22Rv1 (cell line): ENCODE measurements at regions not wholly inside any gene's neighbourhood (a gene's known extent, or its start where the extent isn't known, plus 50 kb on each side); places are given as distances from the start of the nearest gene placed in this dataset.

Experiments
- H3K27ac ChIP-seq: fragments of 450-650 bp; 2 replicates; pipeline ENCODE4 v1.5.1; 2017
- CTCF ChIP-seq: fragments of 450-650 bp; IDR thresholded peaks from 2 replicates; pipeline ENCODE4 v1.5.1; 2017; ENCODE audit warnings: mild to moderate bottlenecking
- ZFX ChIP-seq: fragments of 450-650 bp; IDR thresholded peaks from 2 replicates; pipeline ENCODE4 v1.6.1; 2017; ENCODE audit warnings: antibody characterized with exemption, borderline replicate concordance

DNA sequence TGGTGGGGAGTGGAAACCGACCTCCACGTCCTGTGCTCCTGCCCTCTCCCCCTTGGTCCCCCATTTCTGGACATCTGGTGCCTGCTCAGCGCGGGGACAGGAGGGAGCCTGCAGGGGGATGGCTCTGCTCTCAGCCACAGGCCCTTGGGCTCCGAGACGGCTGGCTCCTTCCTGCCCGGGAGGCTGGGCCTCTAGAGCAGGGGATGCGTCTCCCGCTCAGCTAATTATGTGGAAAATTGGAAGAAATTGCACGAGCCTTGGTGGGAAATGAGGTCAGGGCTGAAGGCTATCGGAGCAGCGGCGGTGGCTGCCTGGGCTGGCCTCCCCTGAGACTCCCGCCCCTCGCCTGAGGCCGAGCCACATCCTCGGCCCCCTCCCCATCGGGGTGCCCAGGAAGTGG, 154.6 kb upstream of the CIBAR2 start:
- TF ChIP-seq ZFX (no peak), CTCF (no peak)
- H3K27ac ChIP-seq: no peak overlapping the region

GRCh38 chr16:85267414-85267945, 155.2 kb upstream of the CIBAR2 start:
- no peak overlapping the region for H3K27ac ChIP-seq
- no peak for TF ChIP-seq CTCF
- no peak for TF ChIP-seq ZFX

- TF ChIP-seq CTCF: no peak
- no peak for TF ChIP-seq ZFX
- H3K27ac ChIP-seq: no peak overlapping the region
Observed at GRCh38 chr16:85269165-85269564, 156.9 kb upstream of the CIBAR2 start.

DNA sequence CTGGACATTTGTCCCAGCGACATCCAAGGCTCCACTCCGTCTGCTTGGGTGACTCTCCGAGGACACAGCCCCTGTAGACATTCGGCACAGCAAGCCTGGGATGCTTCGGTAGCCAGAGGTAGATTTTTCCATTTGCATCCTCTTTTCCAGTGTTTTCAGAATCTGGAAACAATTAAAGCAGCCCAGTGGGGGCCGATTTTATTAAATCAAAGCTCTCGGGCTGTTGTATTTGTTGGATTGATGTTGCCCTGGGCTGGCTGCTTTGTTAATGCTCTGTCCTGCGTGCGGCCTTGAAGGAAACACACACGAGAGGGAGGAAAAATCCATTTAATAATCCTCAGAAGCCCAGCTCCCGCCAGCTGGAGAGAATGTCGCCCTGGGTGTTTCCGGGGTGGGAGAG, 158.1 kb upstream of the CIBAR2 start:
- no peak overlapping the region for H3K27ac ChIP-seq
- no peak for TF ChIP-seq ZFX
- no peak for TF ChIP-seq CTCF

GRCh38 chr16:85271198-85271597, 158.9 kb upstream of the CIBAR2 start:
- no peak for TF ChIP-seq ZFX
- no peak for TF ChIP-seq CTCF
- H3K27ac ChIP-seq: no peak overlapping the region

- TF ChIP-seq CTCF (no peak), ZFX (no peak)
- H3K27ac ChIP-seq: no peak overlapping the region
Observed at GRCh38 chr16:85273293-85273692, 161.0 kb upstream of the CIBAR2 start.

DNA sequence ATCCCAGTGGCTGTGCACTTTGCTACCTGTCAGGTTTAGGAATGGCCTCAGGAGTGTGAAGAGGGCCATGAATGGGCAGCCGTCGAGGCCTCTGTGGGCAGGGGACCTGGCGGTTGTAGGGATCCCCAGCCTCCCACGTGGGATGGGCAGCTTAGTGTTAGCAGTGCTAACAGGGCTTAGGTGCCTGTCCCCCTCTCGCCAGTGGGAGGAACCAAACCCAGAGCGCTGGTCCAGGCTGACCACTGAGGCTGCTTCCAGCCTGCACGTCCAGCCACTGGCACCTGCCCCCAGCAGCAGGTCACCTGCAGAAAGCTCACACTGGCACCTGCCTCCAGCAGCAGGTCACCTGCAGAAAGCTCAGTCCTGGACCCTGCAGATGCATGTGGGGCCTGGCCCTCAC, 162.2 kb upstream of the CIBAR2 start:
- H3K27ac ChIP-seq: no peak overlapping the region
- no peak for TF ChIP-seq CTCF
